ENCODE measurements at regions not wholly inside any gene's neighbourhood (a gene's known extent, or its start where the extent isn't known, plus 50 kb on each side); places are given as distances from the start of the nearest gene placed in this dataset.

GRCh38 chr9:16246785-16247184, 623.7 kb downstream of the BNC2 start:
- H3K36me3 ChIP-seq, result no peaks in the 10 kb centered on the region
- TF ChIP-seq POLR2A (IDR thresholded peaks at IDR 0.05) (no peak), CTCF (IDR thresholded peaks at IDR 0.05) (no peak)
- ATAC-seq, result no peak
- 59% methylated on average over 6 of the region's 6 CpGs for WGBS (ENCODE audit: insufficient coverage, low coverage, low lambda C conversion rate, missing lambda C conversion rate)
- H3K9me3 ChIP-seq, result no peaks in the 10 kb centered on the region
- DNase-seq, result no peak
- H3K27ac ChIP-seq, result no peak overlapping the region
- peaks cover 0 to 4% (median 0%) of the 10 kb centered on the region in 4 donors for H3K4me1 ChIP-seq
- no peak overlapping the region for H3K4me3 ChIP-seq
- intact Hi-C loops (cut with DNase I), result no loop called here
- H3K27me3 ChIP-seq, result no peaks in the 10 kb centered on the region

GRCh38 chr9:16247188-16247875, 623.1 kb downstream of the BNC2 start:
- WGBS (ENCODE audit: insufficient coverage, low coverage, low lambda C conversion rate, missing lambda C conversion rate), result 84% methylated on average over 5 of the region's 5 CpGs
- ATAC-seq, result peak in 1 of 4 donors; percentile 76

GRCh38 chr9:16248822-16249221, 621.6 kb downstream of the BNC2 start:
- Histone ChIP-seq H3K27ac (no peak overlapping the region), H3K27me3 (no peaks in the 10 kb centered on the region), H3K4me1 (peaks cover 0 to 4% (median 0%) of the 10 kb centered on the region in 4 donors), H3K4me3 (no peak overlapping the region), H3K36me3 (no peaks in the 10 kb centered on the region), H3K9me3 (no peaks in the 10 kb centered on the region)
- ATAC-seq (no peak), DNase-seq (no peak)
- 92% methylated on average over 6 of the region's 6 CpGs for WGBS (ENCODE audit: insufficient coverage, low coverage, low lambda C conversion rate, missing lambda C conversion rate)
- TF ChIP-seq CTCF (IDR thresholded peaks at IDR 0.05) (no peak), POLR2A (IDR thresholded peaks at IDR 0.05) (no peak)
- intact Hi-C loops (cut with DNase I), result no loop called here

More at GRCh38 chr9:16247188-16247875, 623.1 kb downstream of the BNC2 start:
- H3K27ac ChIP-seq, result no peak overlapping the region
- no peak overlapping the region for H3K4me3 ChIP-seq
- H3K27me3 ChIP-seq, result no peaks in the 10 kb centered on the region
- intact Hi-C loops (cut with DNase I), result no loop called here
- DNase-seq, result no peak
- TF ChIP-seq CTCF (IDR thresholded peaks at IDR 0.05), result no peak
- H3K9me3 ChIP-seq, result no peaks in the 10 kb centered on the region
- H3K36me3 ChIP-seq, result no peaks in the 10 kb centered on the region
- H3K4me1 ChIP-seq, result peaks cover 0 to 4% (median 0%) of the 10 kb centered on the region in 4 donors

GRCh38 chr9:16252616-16253015, 617.9 kb downstream of the BNC2 start:
- WGBS (ENCODE audit: insufficient coverage, low coverage, low lambda C conversion rate, missing lambda C conversion rate), result 71% methylated on average over 4 of the region's 5 CpGs
- no peak overlapping the region for H3K27ac ChIP-seq
- H3K9me3 ChIP-seq, result no peaks in the 10 kb centered on the region
- H3K36me3 ChIP-seq, result no peaks in the 10 kb centered on the region
- TF ChIP-seq CTCF (IDR thresholded peaks at IDR 0.05) (no peak), POLR2A (IDR thresholded peaks at IDR 0.05) (no peak)
- no peak for ATAC-seq
- no peaks in the 10 kb centered on the region for H3K4me1 ChIP-seq
- intact Hi-C loops (cut with DNase I), result no loop called here
- H3K4me3 ChIP-seq, result no peak overlapping the region
- no peaks in the 10 kb centered on the region for H3K27me3 ChIP-seq
- DNase-seq, result no peak

Data from right lobe of liver (tissue), 6 donors.